GM12874 (cell line): ENCODE measurements at regions not wholly inside any gene's neighbourhood (a gene's known extent, or its start where the extent isn't known, plus 50 kb on each side); places are given as distances from the start of the nearest gene placed in this dataset.
A peak's percentile ranks its signal among the peaks of the same experiment; 100 is the strongest.

ENCODE experiments used
- TF ChIP-seq, protein P1 (sequence below): IDR thresholded peaks from 2 replicates; pipeline ENCODE4 v1.5.1; 2011; ENCODE audit warnings: low read depth, mild to moderate bottlenecking, control low read depth, low read length, moderate library complexity; ENCODE audit not compliant: insufficient read depth

DNA sequence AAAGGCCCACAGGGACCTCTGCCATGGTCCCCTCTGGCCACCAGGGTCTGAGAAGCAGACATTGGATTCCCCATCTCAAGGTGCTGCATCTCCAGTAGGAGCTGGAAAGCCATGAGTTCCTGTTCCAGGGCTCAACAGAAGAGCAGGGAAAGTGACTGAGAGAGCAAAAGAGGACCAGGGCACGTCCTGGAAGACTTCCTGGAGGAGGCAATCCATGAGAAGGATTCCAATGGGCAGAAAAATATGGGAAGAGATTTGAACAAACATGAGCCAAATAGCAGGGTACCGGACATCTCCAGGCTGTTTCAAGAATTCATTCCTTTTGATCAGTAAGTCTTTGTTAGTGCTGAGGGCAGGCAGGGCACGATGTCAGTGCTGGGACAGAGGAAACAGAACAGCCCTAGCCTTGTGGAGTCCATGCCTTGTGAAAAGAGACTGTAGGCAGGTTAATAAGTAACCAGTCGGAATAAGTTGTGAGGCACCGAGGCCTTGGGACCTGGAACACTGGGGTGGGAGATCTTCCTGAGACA lies 72.8 kb upstream of the TWIST2 start:
- TF ChIP-seq, protein P1, sequence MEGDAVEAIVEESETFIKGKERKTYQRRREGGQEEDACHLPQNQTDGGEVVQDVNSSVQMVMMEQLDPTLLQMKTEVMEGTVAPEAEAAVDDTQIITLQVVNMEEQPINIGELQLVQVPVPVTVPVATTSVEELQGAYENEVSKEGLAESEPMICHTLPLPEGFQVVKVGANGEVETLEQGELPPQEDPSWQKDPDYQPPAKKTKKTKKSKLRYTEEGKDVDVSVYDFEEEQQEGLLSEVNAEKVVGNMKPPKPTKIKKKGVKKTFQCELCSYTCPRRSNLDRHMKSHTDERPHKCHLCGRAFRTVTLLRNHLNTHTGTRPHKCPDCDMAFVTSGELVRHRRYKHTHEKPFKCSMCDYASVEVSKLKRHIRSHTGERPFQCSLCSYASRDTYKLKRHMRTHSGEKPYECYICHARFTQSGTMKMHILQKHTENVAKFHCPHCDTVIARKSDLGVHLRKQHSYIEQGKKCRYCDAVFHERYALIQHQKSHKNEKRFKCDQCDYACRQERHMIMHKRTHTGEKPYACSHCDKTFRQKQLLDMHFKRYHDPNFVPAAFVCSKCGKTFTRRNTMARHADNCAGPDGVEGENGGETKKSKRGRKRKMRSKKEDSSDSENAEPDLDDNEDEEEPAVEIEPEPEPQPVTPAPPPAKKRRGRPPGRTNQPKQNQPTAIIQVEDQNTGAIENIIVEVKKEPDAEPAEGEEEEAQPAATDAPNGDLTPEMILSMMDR: no peak

DNA sequence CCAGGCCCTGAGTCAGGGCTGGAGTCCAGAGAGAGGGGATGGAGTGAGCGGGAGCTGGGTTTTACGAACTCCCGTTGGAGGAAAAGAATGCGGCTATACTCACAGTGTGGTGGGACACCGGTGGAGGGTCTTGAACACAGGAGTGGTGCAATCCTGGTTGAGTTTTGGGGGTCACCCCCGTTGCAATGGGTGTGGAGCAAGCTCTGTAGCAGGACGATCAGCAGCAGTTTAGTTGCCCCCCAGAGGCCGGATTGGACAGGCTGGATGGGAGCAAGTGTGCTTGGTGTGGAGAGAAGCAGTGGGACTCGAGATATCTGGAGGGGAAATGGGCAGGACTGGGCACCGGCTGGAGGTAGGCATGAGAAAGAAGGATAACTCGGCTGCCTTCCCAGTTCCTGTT lies 72.3 kb upstream of the TWIST2 start:
- TF ChIP-seq, protein P1: no peak

- TF ChIP-seq, protein P1: no peak
These were observed 71.7 kb upstream of the TWIST2 start for GRCh38 chr2:238776003-238776760.

- TF ChIP-seq, protein P1: no peak
These were observed 70.4 kb upstream of the TWIST2 start for GRCh38 chr2:238777369-238778067.

DNA sequence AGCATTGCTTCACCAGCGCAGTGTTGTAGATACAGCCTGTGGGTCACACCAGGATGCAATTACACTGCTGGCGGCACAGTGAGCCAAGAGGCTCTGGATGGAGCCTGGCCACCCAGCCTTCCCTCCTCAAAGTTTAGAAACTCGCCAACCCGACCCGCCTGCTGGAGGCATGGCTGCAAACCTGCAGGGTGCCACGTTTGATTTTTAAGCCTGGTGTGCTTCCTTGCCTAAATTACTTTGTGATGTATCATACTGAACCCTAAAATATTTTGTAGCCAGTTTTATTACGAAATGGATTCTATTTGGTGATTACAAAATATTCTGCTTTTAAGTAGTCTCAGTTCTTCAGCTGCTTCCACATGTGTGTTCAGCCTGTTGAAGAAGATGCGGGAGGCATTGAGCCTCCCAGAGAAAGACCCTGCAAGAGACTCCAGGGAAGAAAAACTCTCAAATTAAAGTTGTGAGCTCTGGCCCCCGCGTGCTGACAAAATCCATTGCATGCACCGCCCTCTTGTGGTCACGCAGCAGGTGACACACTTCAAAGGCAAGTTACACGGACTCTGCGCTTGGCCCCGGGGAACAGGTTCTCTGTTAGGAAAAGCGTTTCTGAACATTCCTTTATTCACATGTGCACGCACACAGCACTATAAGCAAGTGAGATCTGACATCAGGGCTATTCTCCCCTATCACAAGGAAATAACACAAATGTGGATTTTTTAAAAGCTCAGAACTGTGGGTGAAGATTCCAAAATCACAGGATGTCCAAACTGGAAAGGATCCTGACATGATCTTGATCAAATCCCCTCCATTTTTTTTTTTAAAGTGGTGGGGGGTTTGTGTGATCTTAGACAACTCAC lies 63.0 kb upstream of the TWIST2 start:
- TF ChIP-seq, protein P1: peak; percentile 82

DNA sequence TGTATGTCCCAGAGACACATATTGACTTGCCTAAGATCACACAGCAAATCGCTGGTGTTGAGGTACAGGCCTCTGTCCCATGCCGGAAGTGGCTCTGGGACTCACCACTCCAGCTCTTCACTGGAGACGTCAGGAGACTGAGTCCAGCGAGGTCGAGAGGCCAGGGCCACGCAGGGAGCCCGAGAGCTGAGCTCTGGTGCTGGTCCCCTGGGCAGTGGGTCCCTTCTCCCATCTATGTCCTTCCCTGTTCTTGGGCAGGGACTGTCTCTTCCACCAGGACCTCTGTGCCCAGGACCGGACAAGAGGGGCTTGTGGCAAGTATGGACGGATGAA lies 62.4 kb upstream of the TWIST2 start:
- TF ChIP-seq, protein P1: no peak

DNA sequence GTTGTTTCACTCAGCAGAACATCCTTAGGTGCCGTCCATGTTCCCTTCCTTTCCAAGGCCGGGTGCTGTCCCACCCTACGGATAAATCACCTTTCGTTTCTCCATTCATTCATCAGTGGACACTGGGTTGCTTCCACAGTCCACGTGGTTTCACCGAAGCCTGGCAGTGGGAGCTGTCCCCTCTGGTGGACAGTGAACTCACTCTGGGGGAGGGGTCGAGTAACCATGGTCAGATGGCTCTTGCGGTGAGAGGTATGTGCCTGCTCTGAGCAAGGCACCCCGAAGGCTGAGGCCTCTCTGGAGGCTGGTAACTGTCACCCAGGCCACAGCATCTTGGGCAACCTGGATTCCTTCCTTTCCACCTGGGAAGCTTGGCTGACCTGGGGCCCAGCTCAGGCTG lies 61.5 kb upstream of the TWIST2 start:
- TF ChIP-seq, protein P1: no peak
